ENCODE measurements at regions not wholly inside any gene's neighbourhood (a gene's known extent, or its start where the extent isn't known, plus 50 kb on each side); places are given as distances from the start of the nearest gene placed in this dataset.

- DNase-seq = no peak
- H3K4me2 ChIP-seq (ENCODE audit: insufficient read depth, low read length) = no peak overlapping the region
- no peak overlapping the region for H3K27ac ChIP-seq (ENCODE audit: low read length)
These were observed 117.4 kb upstream of the FNDC3A start for GRCh38 chr13:48858122-48858902.

GRCh38 chr13:48859272-48860105 is 116.2 kb upstream of the FNDC3A start:
- H3K9ac ChIP-seq (ENCODE audit: low read depth, low read length) = no peak overlapping the region
- no peaks in the 10 kb centered on the region for H3K79me2 ChIP-seq (ENCODE audit: insufficient read depth, low read length)
- H3K36me3 ChIP-seq (ENCODE audit: insufficient read depth, low read length) = no peaks in the 10 kb centered on the region
- no peaks in the 10 kb centered on the region for H3K27me3 ChIP-seq (ENCODE audit: insufficient read depth, low read length, poor library complexity)
- H3K4me3 ChIP-seq (ENCODE audit: low read depth in 1 of 2, low read length in 2 of 2) = no peak overlapping the region
- no peaks in the 10 kb centered on the region for H4K20me1 ChIP-seq (ENCODE audit: insufficient read depth, low read length)
- H3K9me3 ChIP-seq (ENCODE audit: insufficient read depth, low read length, severe bottlenecking) = no peaks in the 10 kb centered on the region
- H3K4me1 ChIP-seq (ENCODE audit: insufficient read depth, low read length) = 0 out of 2 replicates have a peak, but pooled peaks cover 7% of the 10 kb centered on the region
- H2AFZ ChIP-seq (ENCODE audit: low read depth, low read length) = no peak overlapping the region
- ATAC-seq (ENCODE audit: insufficient read depth, low read depth) = no peak
- DNase-seq = no peak
- H3K27ac ChIP-seq (ENCODE audit: low read length) = no peak overlapping the region
- TF ChIP-seq CTCF (IDR thresholded peaks at IDR 0.05; ENCODE audit: borderline replicate concordance, extremely low read depth, low read length, poor library complexity, severe bottlenecking) = no peak
- no peak overlapping the region for H3K4me2 ChIP-seq (ENCODE audit: insufficient read depth, low read length)

More at GRCh38 chr13:48858122-48858902, 117.4 kb upstream of the FNDC3A start:
- H4K20me1 ChIP-seq (ENCODE audit: insufficient read depth, low read length) = no peaks in the 10 kb centered on the region
- ATAC-seq (ENCODE audit: insufficient read depth, low read depth) = 0 out of 3 replicates have a peak, but pooled peaks have one; percentile 35
- no peaks in the 10 kb centered on the region for H3K9me3 ChIP-seq (ENCODE audit: insufficient read depth, low read length, severe bottlenecking)
- no peaks in the 10 kb centered on the region for H3K79me2 ChIP-seq (ENCODE audit: insufficient read depth, low read length)
- H3K4me3 ChIP-seq (ENCODE audit: low read depth in 1 of 2, low read length in 2 of 2) = no peak overlapping the region
- 0 out of 2 replicates have a peak, but pooled peaks cover 7% of the 10 kb centered on the region for H3K4me1 ChIP-seq (ENCODE audit: insufficient read depth, low read length)
- no peaks in the 10 kb centered on the region for H3K27me3 ChIP-seq (ENCODE audit: insufficient read depth, low read length, poor library complexity)
- no peak overlapping the region for H3K9ac ChIP-seq (ENCODE audit: low read depth, low read length)
- H2AFZ ChIP-seq (ENCODE audit: low read depth, low read length) = 0 out of 2 replicates have a peak overlapping the region, but pooled peaks have one; percentile 45
- H3K36me3 ChIP-seq (ENCODE audit: insufficient read depth, low read length) = no peaks in the 10 kb centered on the region
- no peak for TF ChIP-seq CTCF (IDR thresholded peaks at IDR 0.05; ENCODE audit: borderline replicate concordance, extremely low read depth, low read length, poor library complexity, severe bottlenecking)
- TF ChIP-seq EZH2 (IDR thresholded peaks at IDR 0.05; ENCODE audit: borderline replicate concordance, low read depth, low read length, severe bottlenecking) = no peak

- H3K27me3 ChIP-seq (ENCODE audit: insufficient read depth, low read length, poor library complexity) = no peaks in the 10 kb centered on the region
- ATAC-seq (ENCODE audit: insufficient read depth, low read depth) = no peak
These were observed 115.3 kb upstream of the FNDC3A start for GRCh38 chr13:48860364-48860763.

More at GRCh38 chr13:48860364-48860763, 115.3 kb upstream of the FNDC3A start:
- Histone ChIP-seq H3K9me3 (ENCODE audit: insufficient read depth, low read length, severe bottlenecking) (no peaks in the 10 kb centered on the region), H3K4me3 (ENCODE audit: low read depth in 1 of 2, low read length in 2 of 2) (no peak overlapping the region), H2AFZ (ENCODE audit: low read depth, low read length) (no peak overlapping the region), H3K36me3 (ENCODE audit: insufficient read depth, low read length) (no peaks in the 10 kb centered on the region), H3K4me2 (ENCODE audit: insufficient read depth, low read length) (no peak overlapping the region), H3K4me1 (ENCODE audit: insufficient read depth, low read length) (0 out of 2 replicates have a peak, but pooled peaks cover 7% of the 10 kb centered on the region), H3K79me2 (ENCODE audit: insufficient read depth, low read length) (no peaks in the 10 kb centered on the region), H3K9ac (ENCODE audit: low read depth, low read length) (no peak overlapping the region), H3K27ac (ENCODE audit: low read length) (no peak overlapping the region), H4K20me1 (ENCODE audit: insufficient read depth, low read length) (no peaks in the 10 kb centered on the region)
- no peak for DNase-seq
- TF ChIP-seq CTCF (IDR thresholded peaks at IDR 0.05; ENCODE audit: borderline replicate concordance, extremely low read depth, low read length, poor library complexity, severe bottlenecking) = no peak
- no peak for TF ChIP-seq EZH2 (IDR thresholded peaks at IDR 0.05; ENCODE audit: borderline replicate concordance, low read depth, low read length, severe bottlenecking)
